Trophoblast cell (in vitro differentiated cells and primary cell): ENCODE measurements at regions not wholly inside any gene's neighbourhood (a gene's known extent, or its start where the extent isn't known, plus 50 kb on each side); places are given as distances from the start of the nearest gene placed in this dataset.

ENCODE experiments used
- DNase-seq, 2 donors: peaks; one replicate each; pipeline ENCODE4 v3.0.0-alpha.2; 2016
- H2AFZ ChIP-seq: 2 replicates; pipeline ENCODE4 v1.6.1; 2013; ENCODE audit warnings: low read length, moderate library complexity, mild to moderate bottlenecking; ENCODE audit not compliant: insufficient read depth, poor library complexity
- H2AK5ac ChIP-seq: 2 replicates; pipeline ENCODE4 v1.6.1; 2013; ENCODE audit warnings: mild to moderate bottlenecking, low read length
- H2BK120ac ChIP-seq: 2 replicates; pipeline ENCODE4 v1.6.1; 2013; ENCODE audit warnings: low read length, mild to moderate bottlenecking, moderate library complexity; ENCODE audit not compliant: insufficient read depth, poor library complexity
- H2BK12ac ChIP-seq: 2 replicates; pipeline ENCODE4 v1.6.1; 2013; ENCODE audit warnings: mild to moderate bottlenecking, low read length, moderate library complexity
- H2BK5ac ChIP-seq: 2 replicates; pipeline ENCODE4 v1.6.1; 2013; ENCODE audit warnings: low read length, low read depth, moderate library complexity, mild to moderate bottlenecking; ENCODE audit not compliant: poor library complexity
- H3K14ac ChIP-seq: 2 replicates; pipeline ENCODE4 v1.6.1; 2013; ENCODE audit warnings: mild to moderate bottlenecking, low read length
- H3K18ac ChIP-seq: 2 replicates; pipeline ENCODE4 v1.6.1; 2013; ENCODE audit warnings: mild to moderate bottlenecking, low read length
- H3K23ac ChIP-seq: 2 replicates; pipeline ENCODE4 v1.6.1; 2013; ENCODE audit warnings: low read length
- H3K27ac ChIP-seq: 2 replicates; pipeline ENCODE4 v1.5.1; 2013; ENCODE audit warnings: low read depth, mild to moderate bottlenecking, inconsistent platforms, low read length, moderate library complexity
- H3K27me3 ChIP-seq: 2 replicates; pipeline ENCODE4 v1.6.1; 2013; ENCODE audit warnings: inconsistent platforms, mild to moderate bottlenecking, low read length, moderate library complexity; ENCODE audit not compliant: insufficient read depth
- H3K36me3 ChIP-seq, 2 experiments: 1 replicate in 1 of 2; 2 replicates in 1 of 2; pipeline ENCODE4 v1.6.1; 2013; ENCODE audit warnings: low read length in 2 of 2, mild to moderate bottlenecking in 2 of 2, moderate library complexity in 1 of 2; ENCODE audit not compliant: insufficient read depth in 2 of 2, control insufficient read depth in 1 of 2
- H3K4ac ChIP-seq: 2 replicates; pipeline ENCODE4 v1.6.1; 2013; ENCODE audit warnings: low read depth, mild to moderate bottlenecking, low read length, moderate library complexity
- H3K4me1 ChIP-seq, 2 experiments: 1 replicate in 1 of 2; 2 replicates in 1 of 2; pipeline ENCODE4 v1.6.1; 2013; ENCODE audit warnings: low read length in 2 of 2, mild to moderate bottlenecking in 2 of 2, moderate library complexity in 1 of 2; ENCODE audit not compliant: insufficient read depth in 2 of 2, control insufficient read depth in 1 of 2
- H3K4me2 ChIP-seq: 2 replicates; pipeline ENCODE4 v1.6.1; 2013; ENCODE audit warnings: inconsistent platforms, mild to moderate bottlenecking, low read length, moderate library complexity
- H3K4me3 ChIP-seq: 2 replicates; pipeline ENCODE4 v1.5.1; 2013; ENCODE audit warnings: mild to moderate bottlenecking, low read depth, low read length, inconsistent platforms
- H3K79me1 ChIP-seq: one replicate; pipeline ENCODE4 v1.6.1; 2013; ENCODE audit warnings: low read length
- H3K79me2 ChIP-seq: 2 replicates; pipeline ENCODE4 v1.6.1; 2013; ENCODE audit warnings: low read length, mild to moderate bottlenecking; ENCODE audit not compliant: control insufficient read depth, insufficient read depth, poor library complexity
- H3K9ac ChIP-seq: 2 replicates; pipeline ENCODE4 v1.6.1; 2013; ENCODE audit warnings: mild to moderate bottlenecking, low read length
- H3K9me3 ChIP-seq: 2 replicates; pipeline ENCODE4 v1.6.1; 2013; ENCODE audit warnings: low read depth, mild to moderate bottlenecking, control low read depth, inconsistent platforms, low read length; ENCODE audit not compliant: insufficient read depth
- H4K12ac ChIP-seq: 2 replicates; pipeline ENCODE4 v1.6.1; 2013; ENCODE audit warnings: low read depth, mild to moderate bottlenecking, low read length, moderate library complexity
- H4K8ac ChIP-seq: 2 replicates; pipeline ENCODE4 v1.6.1; 2013; ENCODE audit warnings: low read depth, mild to moderate bottlenecking, low read length, moderate library complexity
- H4K91ac ChIP-seq: one replicate; pipeline ENCODE4 v1.6.1; 2013; ENCODE audit warnings: low read depth, mild to moderate bottlenecking, low read length, moderate library complexity
- WGBS: extraction: QIAGEN DNeasy Blood & Tissue Kit; methylation state at CpG from one replicate; pipeline ENCODE4 v1.1.7; 2013; ENCODE audit warnings: missing lambda C conversion rate; ENCODE audit not compliant: insufficient read length, insufficient coverage; ENCODE audit errors: extremely low coverage; 5-methylcytosine and 5-hydroxymethylcytosine counted together

DNA sequence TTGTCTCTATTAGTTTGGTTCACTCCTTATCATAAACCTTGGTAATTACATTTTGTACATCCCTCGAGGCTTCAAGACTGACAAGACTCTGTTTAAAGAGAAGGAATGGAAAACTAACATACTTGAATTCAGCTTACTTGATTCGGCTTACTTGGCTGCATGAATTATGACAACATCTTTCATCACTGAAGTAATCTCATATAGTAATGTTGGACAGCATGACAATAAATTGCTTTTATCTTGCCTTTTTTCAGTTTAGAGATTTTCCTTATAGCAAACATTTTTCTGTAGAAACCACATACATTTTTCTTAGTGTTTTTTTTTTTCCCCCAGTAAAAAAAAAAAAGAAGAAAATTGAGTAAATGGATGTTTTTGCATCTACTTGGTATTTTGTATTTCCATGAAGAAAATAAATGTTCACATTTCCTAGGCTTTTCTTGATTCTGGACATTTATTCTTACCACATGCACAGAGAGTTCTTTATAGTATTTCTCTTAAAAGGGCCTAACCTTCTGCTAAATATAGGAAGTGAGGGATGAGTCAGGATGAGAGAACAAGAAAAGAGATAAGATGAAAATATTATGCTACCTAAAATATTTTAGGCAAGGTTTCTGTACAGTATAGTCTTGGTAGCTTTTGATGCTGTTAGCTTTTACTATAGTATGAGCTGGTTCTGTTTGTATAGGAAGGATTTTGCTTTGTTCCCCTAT lies 101.0 kb upstream of the HDGFL1 start:
- Histone ChIP-seq H2BK120ac (no peak overlapping the region), H3K79me1 (no peaks in the 10 kb centered on the region), H3K23ac (no peak overlapping the region), H3K9me3 (no peaks in the 10 kb centered on the region), H3K4ac (no peak overlapping the region), H3K14ac (no peak overlapping the region), H2AFZ (no peak overlapping the region), H3K4me1 (no peaks in the 10 kb centered on the region), H3K4me2 (no peak overlapping the region), H4K8ac (no peak overlapping the region), H3K79me2 (no peaks in the 10 kb centered on the region), H3K4me3 (no peak overlapping the region), H3K36me3 (no peaks in the 10 kb centered on the region), H4K12ac (no peak overlapping the region), H2AK5ac (no peak overlapping the region), H2BK12ac (no peak overlapping the region), H3K27ac (no peak overlapping the region), H3K27me3 (no peaks in the 10 kb centered on the region), H2BK5ac (no peak overlapping the region), H4K91ac (no peak overlapping the region), H3K18ac (no peak overlapping the region), H3K9ac (no peak overlapping the region)
- WGBS, result no CpG with 5 or more reads among the region's 2 CpGs
- no peak for DNase-seq

DNA sequence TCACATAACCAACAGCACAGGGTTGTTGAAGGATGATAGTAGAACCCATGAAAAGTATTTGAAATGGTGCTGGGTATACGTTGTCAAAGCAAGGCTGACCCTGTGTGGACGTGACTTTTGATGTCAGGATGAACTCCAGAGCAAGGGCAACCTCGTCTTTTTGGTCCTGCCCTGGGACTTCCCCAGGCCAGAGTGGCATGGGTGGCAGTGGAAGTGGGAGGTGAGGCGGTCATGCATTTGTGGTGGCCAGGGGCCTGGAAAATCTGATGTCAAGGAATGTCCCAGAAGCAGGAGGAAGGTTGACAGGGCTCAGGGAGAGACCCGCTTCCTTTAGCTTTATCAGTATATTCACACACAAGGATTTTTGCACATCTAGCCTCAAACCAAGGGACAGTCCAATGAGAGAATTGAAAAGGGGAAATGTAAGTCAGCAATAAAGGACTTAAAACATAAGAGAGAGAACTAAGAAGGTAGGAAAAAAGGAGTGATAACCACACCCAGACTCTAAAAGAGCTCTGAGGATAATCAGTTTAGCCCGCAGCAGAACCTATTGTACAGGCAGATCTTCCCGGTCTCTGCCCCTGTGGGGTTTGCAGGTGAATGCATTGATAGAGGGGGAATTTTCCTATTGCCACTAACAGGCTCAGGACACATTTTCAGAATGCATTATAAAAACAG lies 98.8 kb upstream of the HDGFL1 start:
- Histone ChIP-seq H3K14ac (no peak overlapping the region), H2AFZ (no peak overlapping the region), H3K4ac (no peak overlapping the region), H3K9ac (no peak overlapping the region), H3K18ac (no peak overlapping the region), H3K23ac (no peak overlapping the region), H4K12ac (no peak overlapping the region), H3K9me3 (no peaks in the 10 kb centered on the region), H2BK120ac (no peak overlapping the region), H2BK12ac (no peak overlapping the region), H4K8ac (no peak overlapping the region), H2BK5ac (no peak overlapping the region), H2AK5ac (no peak overlapping the region), H4K91ac (no peak overlapping the region), H3K4me3 (no peak overlapping the region), H3K36me3 (no peaks in the 10 kb centered on the region), H3K27me3 (no peaks in the 10 kb centered on the region), H3K27ac (no peak overlapping the region), H3K79me2 (no peaks in the 10 kb centered on the region), H3K4me2 (no peak overlapping the region), H3K79me1 (no peaks in the 10 kb centered on the region), H3K4me1 (no peaks in the 10 kb centered on the region)
- no peak for DNase-seq
- no CpG with 5 or more reads among the region's 7 CpGs for WGBS

GRCh38 chr6:22471132-22471690 lies 98.2 kb upstream of the HDGFL1 start:
- no CpG with 5 or more reads among the region's 4 CpGs for WGBS

GRCh38 chr6:22471746-22472145 lies 97.6 kb upstream of the HDGFL1 start:
- H3K9me3 ChIP-seq, result no peaks in the 10 kb centered on the region
- no peak for DNase-seq
- no peaks in the 10 kb centered on the region for H3K27me3 ChIP-seq
- no peak overlapping the region for H3K27ac ChIP-seq
- H4K8ac ChIP-seq, result no peak overlapping the region
- no peaks in the 10 kb centered on the region for H3K36me3 ChIP-seq
- WGBS, result no CpG with 5 or more reads among the region's 4 CpGs
- H2AFZ ChIP-seq, result no peak overlapping the region
- H3K79me2 ChIP-seq, result no peaks in the 10 kb centered on the region
- no peak overlapping the region for H4K91ac ChIP-seq
- no peak overlapping the region for H3K23ac ChIP-seq
- no peak overlapping the region for H2AK5ac ChIP-seq
- no peak overlapping the region for H2BK120ac ChIP-seq
- H3K4ac ChIP-seq, result no peak overlapping the region
- H3K18ac ChIP-seq, result no peak overlapping the region
- H4K12ac ChIP-seq, result no peak overlapping the region
- no peak overlapping the region for H2BK12ac ChIP-seq
- H3K14ac ChIP-seq, result no peak overlapping the region
- H3K4me1 ChIP-seq, result no peaks in the 10 kb centered on the region
- H3K9ac ChIP-seq, result no peak overlapping the region
- H3K4me2 ChIP-seq, result no peak overlapping the region
- no peak overlapping the region for H2BK5ac ChIP-seq
- no peak overlapping the region for H3K4me3 ChIP-seq
- H3K79me1 ChIP-seq, result no peaks in the 10 kb centered on the region

More at GRCh38 chr6:22471132-22471690, 98.2 kb upstream of the HDGFL1 start:
- Histone ChIP-seq H3K79me1 (no peaks in the 10 kb centered on the region), H2BK120ac (no peak overlapping the region), H3K18ac (no peak overlapping the region), H3K23ac (no peak overlapping the region), H4K8ac (no peak overlapping the region), H4K12ac (no peak overlapping the region), H3K27ac (no peak overlapping the region), H3K4me1 (no peaks in the 10 kb centered on the region), H4K91ac (no peak overlapping the region), H3K27me3 (no peaks in the 10 kb centered on the region), H3K9ac (no peak overlapping the region), H2AK5ac (no peak overlapping the region), H3K4me3 (no peak overlapping the region), H3K14ac (no peak overlapping the region), H3K36me3 (no peaks in the 10 kb centered on the region), H2BK12ac (no peak overlapping the region), H2AFZ (no peak overlapping the region), H3K9me3 (no peaks in the 10 kb centered on the region), H3K4me2 (no peak overlapping the region), H3K4ac (no peak overlapping the region), H3K79me2 (no peaks in the 10 kb centered on the region), H2BK5ac (no peak overlapping the region)
- DNase-seq, result no peak
